ENCODE measurements at regions not wholly inside any gene's neighbourhood (a gene's known extent, or its start where the extent isn't known, plus 50 kb on each side); places are given as distances from the start of the nearest gene placed in this dataset.

DNA sequence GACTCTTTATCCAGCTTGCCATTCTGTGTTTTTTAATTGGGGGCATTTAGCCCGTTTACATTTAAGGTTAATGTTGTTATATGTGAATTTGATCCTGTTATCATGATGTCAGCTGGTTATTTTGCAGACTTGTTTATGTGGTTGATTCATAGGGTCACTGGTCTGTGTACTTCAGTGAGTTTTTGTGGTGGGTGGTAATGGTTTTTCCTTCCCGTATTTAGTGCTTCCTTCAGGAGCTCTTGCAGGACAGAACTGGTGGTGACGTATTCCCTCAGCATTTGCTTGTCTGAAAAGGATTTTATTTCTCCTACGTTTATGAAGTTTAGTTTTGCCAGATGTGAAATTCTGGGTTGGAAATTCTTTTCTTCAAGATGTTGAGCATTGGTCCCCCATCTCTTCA, 381.1 kb downstream of the MAN2A1 start:
- TF ChIP-seq ZNF384 (IDR thresholded peaks at IDR 0.05) = no peak
- no peak for TF ChIP-seq FOXA1 (IDR thresholded peaks at IDR 0.05)
- no peak for TF ChIP-seq SP1 (IDR thresholded peaks at IDR 0.05)
- TF ChIP-seq FOXK2 (IDR thresholded peaks at IDR 0.05) = no peak
- TF ChIP-seq TARDBP (IDR thresholded peaks at IDR 0.05) = no peak
- TF ChIP-seq NFRKB (IDR thresholded peaks at IDR 0.05) = no peak
- TF ChIP-seq SUZ12 (IDR thresholded peaks at IDR 0.05) = no peak
- no peak for TF ChIP-seq CTBP1 (IDR thresholded peaks at IDR 0.05; ENCODE audit: borderline replicate concordance)
- TF ChIP-seq ARNT (IDR thresholded peaks at IDR 0.05) = no peak

Measured in HEK293T (cell line).